Lung microvascular endothelial cell (primary cell): ENCODE measurements at regions not wholly inside any gene's neighbourhood (a gene's known extent, or its start where the extent isn't known, plus 50 kb on each side); places are given as distances from the start of the nearest gene placed in this dataset.
"Not testable (repeated sequence)": the region's sequence is repeated elsewhere in the genome, so short reads cannot be mapped to it uniquely, and the experiment has no call there.

ENCODE experiments used
- DNase-seq, 2 donors: peaks; one replicate each; pipeline versions ENCODE4 v3.0.0 to v3.0.0-alpha.2; 2010; ENCODE audit warnings: low read depth in 2 of 2

DNA sequence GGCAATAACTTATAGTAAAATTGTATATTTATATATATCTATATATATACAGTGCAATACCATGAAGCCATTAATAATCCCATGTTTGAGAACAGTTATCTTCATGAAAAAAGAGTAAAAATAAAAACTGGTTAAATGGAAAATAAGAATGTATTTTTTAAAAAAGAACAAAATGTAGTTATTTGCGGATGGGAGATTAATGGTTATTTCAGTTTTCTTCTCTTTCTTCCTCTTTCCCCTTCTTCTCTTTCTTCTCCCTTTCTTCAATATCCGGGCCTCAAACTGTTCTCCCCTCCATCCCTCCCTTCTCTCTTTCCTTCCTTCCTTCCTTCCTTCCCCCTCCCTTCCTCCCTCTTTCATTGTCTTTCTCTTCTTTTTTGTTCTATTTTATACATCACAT is 1301.7 kb upstream of the IGFBP7 start:
- no peak for DNase-seq

DNA sequence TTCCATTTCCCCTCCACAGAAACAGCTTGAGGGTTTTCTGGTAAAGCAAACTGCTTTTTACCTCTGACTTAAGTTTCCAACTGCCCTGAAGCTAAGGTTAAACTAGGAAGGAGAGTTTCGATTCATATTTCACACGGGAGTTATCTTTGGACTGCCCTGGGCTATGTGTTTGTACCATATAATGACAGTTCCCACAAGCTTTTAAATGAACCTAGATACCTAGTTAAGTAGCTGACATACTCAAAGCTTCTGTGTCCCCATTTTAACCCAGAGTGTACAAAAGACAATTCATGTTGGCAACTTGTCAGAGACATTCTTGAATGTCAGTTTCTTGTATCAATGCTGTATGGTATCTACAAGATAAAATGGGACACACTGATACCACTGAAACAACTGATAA is 1296.6 kb upstream of the IGFBP7 start:
- no peak for DNase-seq

DNA sequence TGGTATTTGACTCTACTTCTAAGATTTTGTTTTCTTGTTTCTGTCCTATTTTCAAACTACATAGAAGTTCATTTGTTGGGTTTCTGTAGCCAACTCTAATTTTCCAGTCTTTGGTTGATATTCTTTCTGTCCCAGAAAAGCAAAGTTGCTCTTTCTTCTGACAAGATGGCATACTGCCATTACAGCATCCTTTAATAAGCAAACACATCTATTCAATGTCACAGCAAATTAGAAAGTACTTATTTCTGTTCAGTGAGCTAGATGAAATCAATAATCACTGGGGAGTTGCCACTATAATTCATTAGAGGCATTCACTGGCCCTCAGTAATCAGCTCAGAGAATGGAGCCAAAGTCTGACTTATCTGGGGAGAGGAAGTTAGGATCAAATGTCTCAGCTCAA is 1258.0 kb upstream of the IGFBP7 start:
- DNase-seq: no peak

DNA sequence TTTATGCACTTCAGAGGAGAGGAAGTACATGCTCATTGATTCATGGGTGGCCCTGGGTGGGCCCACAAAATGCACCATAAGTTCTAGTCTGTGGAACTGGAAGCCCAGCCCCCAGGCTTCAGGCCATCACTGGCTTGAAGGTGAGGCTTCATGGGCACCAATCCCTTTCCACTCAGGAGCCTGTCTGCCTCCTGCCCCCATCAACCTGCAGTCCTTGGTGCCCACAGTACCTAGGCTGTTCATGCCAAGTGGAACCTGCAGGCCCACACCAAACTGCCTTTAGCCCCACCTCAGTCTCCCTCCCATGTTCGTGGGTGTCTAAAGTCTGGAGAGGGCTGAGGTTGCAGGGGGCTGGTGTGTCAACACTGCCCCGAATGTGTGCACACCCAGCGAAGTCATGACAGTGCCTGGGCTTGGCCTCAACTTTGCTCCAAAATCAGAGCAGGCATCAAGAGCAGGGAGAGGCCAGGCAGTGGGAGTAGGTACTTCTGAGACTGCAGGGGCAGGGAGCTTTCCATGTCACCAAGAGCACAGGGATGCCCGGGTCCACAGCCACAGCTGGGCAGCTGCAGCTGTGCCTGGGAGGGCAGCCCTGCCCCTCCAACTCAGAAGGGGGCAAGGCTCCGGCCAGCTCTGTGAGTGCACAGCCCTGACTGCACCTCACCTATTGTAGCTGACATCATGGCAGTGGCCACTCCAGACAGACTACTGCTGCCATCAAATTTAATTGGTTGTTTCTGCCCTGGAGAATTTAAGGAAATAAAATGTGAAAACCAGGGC is 1250.4 kb upstream of the IGFBP7 start:
- no peak for DNase-seq

DNA sequence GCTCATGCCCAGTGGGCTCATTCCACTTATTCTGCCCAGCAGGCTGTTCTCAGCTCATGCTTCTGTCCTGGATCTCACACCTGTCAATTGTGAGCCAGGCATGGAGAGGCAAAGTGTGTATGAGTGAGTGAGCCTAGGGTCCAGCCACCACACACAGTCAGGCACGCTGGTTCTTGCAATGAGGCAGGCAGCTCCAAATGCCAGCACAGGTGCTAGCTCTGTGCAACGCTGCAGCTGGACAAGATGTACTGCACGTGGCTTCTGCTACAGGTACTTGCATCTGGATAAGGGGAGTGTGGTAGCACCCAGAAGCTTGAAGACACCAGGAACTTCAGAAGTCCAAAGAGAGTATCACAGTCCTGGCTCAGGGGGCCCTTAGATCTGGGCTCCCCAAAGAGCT is 1249.4 kb upstream of the IGFBP7 start:
- DNase-seq: no peak

- DNase-seq: no peak
These were observed 1247.8 kb upstream of the IGFBP7 start for GRCh38 chr4:58357947-58358346.

GRCh38 chr4:58325070-58325469 is 1214.9 kb upstream of the IGFBP7 start:
- DNase-seq: no peak

GRCh38 chr4:58313444-58313843 is 1203.3 kb upstream of the IGFBP7 start:
- no peak for DNase-seq

DNA sequence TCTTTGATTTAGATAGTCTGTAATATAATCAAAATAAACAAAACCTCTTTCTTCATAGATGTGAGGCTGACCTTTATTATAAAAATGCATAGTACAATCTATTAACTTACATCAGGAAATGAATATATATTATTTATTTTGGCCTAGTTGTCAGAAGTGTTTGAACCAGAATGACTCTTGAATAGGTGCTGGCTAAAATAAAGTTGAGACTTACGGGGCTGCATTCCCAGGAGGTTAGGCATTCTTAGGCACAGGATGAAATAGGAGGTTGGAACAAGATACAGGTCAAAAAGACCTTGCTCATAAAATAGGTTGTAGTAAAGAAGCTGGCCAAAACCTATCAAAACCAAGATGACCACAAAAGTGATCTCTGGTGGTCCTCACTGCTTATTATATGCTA is 1193.3 kb upstream of the IGFBP7 start:
- no peak for DNase-seq

DNA sequence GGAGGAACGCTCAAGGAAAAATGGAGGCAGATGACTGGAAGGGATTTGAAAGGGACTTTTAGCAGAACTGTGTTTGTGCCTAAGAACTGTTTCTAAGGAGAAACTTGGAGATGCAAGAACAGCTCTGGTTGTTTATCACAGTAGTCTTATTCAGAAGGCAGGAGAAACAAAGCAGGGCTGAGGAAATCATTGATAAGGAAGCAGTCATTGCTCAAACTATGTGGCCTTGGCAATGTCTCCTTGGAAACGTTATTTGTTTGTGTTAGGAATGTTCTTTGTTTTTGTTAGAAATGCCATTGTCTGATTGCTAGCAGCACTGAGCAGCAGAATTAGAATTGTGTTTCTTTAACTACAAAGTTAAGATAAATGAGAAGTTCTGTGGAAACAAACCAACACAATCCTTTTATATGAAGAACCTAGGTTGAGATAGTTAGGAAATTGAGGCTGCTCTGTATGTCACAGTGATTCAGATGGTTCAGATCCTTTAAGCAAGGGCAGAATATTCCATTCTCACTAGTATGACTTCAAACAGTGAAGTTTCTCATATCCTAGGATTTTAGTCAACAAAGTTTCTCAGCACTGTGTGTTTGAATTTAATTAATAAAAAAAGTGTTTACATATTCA is 1191.3 kb upstream of the IGFBP7 start:
- no peak for DNase-seq

DNA sequence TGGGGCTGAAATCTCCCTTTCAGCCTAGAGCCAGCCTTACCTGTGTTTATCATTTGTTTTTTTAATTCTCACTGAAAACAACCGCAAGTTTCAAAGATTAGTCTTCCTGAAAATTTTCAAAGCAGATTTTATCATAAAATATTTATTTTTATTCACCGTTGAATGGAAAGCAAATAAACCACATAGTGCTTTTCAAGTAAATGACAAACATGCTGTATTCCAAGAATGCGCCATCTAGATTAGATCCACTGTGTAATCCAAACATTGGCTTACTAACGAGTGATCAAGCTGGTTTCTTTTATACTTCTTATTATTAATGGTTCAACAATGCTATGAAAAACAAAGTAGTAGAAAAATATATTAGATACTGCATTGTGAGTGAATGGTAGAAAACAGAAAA is 1176.2 kb upstream of the IGFBP7 start:
- no peak for DNase-seq

- DNase-seq: not testable (repeated sequence)
These were observed 1170.7 kb upstream of the IGFBP7 start for GRCh38 chr4:58280928-58281327.

DNA sequence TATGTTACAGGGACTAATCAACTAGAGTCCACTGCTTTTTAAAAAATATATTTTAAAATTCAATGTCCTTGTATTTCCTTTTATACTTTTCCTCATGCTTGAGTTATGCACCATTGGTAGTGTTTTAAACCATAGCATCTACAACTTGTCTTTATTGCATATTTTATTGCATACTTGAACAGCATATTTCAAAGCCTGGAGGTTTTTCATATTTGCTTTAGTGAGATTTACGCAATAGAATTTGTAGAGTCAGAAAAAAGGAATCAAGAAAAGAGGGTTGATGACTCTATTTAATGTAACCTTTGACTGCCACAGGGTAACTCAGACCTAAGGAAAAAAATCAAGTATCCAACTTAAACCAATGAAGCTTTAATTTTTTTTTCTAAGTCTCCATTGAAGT is 1165.7 kb upstream of the IGFBP7 start:
- no peak for DNase-seq

DNA sequence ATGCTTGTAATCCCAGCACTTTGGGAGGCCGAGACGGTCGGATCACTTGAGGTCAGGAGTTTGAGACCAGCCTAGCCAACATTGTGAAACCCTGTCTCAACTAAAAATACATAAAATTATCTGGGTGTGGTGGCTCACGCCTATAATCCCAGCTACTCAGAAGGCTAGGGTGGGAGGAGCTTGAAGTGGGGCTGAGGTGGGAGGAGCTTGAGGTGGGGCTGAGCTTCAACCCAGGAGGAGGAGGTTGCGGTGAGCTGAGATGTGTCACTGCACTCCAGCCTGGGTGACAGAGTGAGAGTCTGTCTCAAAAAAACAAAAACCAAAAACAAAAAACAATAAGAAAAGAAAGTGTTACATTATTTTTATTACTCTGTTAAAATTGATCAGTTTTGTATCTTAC is 1164.4 kb upstream of the IGFBP7 start:
- DNase-seq: no peak

- DNase-seq: no peak
These were observed 1162.1 kb upstream of the IGFBP7 start for GRCh38 chr4:58272311-58272710.

GRCh38 chr4:58265734-58266133 is 1155.5 kb upstream of the IGFBP7 start:
- no peak for DNase-seq

- no peak for DNase-seq
These were observed 1151.3 kb upstream of the IGFBP7 start for GRCh38 chr4:58261526-58261925.

DNA sequence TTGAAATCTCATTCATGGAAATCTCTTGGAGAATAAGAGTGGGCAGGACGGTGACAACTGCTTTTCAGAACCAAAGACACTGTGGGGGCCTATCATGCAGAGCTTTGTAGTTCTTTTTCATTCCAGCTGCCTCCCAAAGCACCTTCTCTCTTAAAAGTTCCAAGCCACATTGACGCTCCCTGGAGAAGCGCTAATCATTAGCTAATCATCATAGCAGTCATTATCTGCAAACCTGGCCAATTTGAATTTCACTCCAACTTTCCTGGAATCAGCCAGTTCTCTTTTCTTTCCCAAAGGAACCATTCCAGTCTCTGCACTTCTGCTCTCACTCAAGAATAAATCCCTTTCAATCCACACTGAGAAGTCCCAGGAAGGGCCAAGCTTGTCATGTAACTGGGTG is 1144.1 kb upstream of the IGFBP7 start:
- no peak for DNase-seq

DNA sequence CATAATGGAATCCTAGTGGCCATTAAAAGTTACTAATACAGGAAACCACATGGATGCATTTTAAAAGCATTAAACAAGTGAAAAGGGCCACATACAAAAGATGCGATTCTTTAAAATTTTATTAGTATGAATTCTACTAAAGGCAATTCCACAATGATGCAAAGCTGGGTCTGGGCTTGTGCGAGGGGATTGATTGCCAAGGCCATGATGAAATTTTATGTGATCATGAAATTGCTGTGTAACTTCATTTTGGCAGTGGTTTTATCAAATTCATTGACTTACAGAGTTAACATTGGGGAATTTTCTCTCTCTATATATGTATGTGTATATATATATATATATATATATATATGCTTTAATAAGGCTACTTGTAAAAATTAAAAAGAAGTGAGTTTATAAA is 1142.5 kb upstream of the IGFBP7 start:
- DNase-seq: no peak

GRCh38 chr4:58247792-58248191 is 1137.6 kb upstream of the IGFBP7 start:
- DNase-seq: no peak

GRCh38 chr4:58225460-58225859 is 1115.3 kb upstream of the IGFBP7 start:
- no peak for DNase-seq

DNA sequence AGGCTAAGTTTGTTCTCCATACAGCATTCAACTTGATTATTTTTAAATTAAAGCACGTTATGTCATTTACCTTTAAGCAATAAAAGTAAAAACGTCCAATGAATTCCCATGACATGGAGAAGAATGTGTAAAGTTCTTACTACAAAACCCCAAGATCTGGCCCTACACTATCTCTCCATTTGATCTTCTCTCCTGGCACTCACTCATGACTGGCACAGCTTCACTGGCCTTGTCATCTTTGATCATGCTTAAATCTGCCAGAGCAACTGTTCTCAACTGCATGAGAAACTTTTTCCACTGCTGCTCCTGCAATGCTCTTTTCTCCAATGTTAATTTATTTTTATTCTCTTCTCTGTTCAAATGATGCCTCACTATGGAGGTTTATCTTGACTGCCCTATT is 1109.0 kb upstream of the IGFBP7 start:
- DNase-seq: no peak

DNA sequence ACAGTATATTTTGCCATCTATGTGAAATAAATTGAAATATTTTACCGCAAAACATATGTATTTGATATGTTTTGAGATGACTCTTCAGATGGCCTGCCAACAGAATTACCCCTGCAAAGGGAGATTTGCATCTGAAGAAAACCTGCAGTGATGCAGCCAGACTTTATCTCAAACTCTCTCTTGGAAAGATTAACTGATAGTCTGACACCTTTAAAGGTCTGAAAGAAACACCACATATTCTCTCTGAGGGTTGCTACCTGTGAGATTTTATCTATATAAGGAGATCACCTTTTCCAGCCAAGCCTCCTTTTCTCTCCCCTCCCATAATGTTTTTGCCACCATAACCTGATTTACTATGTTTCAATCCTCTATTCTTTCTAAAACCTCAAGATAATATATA is 1106.3 kb upstream of the IGFBP7 start:
- no peak for DNase-seq

DNA sequence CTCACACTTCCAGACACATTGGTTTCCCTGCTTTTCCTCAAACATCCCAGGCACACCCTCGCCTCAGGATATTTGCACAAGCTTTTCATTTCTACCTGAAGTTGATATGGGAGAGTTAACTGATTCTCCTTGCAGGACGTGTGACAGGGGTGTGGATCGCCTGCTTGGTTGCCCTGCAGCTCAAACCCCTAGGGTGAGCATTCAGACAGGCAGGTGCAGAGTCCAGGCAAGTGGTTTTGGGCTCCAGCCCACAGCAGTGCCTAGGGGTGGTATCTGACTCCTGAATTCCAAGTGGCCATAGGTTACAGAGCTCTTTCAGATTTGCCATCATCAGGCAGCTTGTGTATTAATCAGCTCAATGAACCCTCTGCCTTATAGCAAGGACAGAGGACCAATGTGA is 1104.2 kb upstream of the IGFBP7 start:
- DNase-seq: no peak
